ENCODE measurements at regions not wholly inside any gene's neighbourhood (a gene's known extent, or its start where the extent isn't known, plus 50 kb on each side); places are given as distances from the start of the nearest gene placed in this dataset.

DNA sequence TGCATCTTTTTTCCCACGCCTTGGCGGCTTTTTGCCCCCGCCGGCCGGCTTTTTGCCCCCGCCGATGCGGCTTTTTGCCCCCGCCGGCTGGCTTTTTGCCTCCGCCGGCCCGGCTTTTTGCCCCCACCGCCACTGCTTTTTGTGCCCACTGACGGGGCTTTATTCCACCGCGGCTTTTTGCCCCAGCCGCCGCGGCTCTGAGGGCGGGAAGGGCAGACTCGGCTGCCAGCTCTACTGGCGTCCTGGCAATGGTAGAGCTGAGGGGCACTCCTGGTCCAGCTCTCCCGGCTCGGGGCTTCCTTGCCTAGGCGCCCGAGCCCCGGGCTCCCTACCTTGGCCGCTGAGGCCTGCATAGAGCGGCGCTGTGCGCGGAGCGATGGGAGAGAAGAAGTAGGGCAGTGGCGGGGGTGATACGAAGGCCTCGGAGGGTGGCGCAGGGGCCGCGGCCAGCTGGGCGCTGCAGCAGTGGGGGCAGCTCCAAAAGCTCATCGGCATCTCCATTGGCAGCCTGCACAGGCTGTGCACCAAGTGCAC lies 591.4 kb downstream of the TP53TG3F start:
- no peak for TF ChIP-seq EZH2 (IDR thresholded peaks at IDR 0.05; ENCODE audit: low read depth)
- TF ChIP-seq, protein P1, sequence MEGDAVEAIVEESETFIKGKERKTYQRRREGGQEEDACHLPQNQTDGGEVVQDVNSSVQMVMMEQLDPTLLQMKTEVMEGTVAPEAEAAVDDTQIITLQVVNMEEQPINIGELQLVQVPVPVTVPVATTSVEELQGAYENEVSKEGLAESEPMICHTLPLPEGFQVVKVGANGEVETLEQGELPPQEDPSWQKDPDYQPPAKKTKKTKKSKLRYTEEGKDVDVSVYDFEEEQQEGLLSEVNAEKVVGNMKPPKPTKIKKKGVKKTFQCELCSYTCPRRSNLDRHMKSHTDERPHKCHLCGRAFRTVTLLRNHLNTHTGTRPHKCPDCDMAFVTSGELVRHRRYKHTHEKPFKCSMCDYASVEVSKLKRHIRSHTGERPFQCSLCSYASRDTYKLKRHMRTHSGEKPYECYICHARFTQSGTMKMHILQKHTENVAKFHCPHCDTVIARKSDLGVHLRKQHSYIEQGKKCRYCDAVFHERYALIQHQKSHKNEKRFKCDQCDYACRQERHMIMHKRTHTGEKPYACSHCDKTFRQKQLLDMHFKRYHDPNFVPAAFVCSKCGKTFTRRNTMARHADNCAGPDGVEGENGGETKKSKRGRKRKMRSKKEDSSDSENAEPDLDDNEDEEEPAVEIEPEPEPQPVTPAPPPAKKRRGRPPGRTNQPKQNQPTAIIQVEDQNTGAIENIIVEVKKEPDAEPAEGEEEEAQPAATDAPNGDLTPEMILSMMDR (conservative IDR thresholded peaks at IDR 0.05) = no peak
